GM19193 (cell line): ENCODE measurements at regions not wholly inside any gene's neighbourhood (a gene's known extent, or its start where the extent isn't known, plus 50 kb on each side); places are given as distances from the start of the nearest gene placed in this dataset.

Source experiments
- POLR2A ChIP-seq: IDR thresholded peaks from 4 replicates; pipeline ENCODE4 v1.6.1; 2011; ENCODE audit not compliant: insufficient read depth, insufficient read length; ENCODE audit errors: extremely low read depth

DNA sequence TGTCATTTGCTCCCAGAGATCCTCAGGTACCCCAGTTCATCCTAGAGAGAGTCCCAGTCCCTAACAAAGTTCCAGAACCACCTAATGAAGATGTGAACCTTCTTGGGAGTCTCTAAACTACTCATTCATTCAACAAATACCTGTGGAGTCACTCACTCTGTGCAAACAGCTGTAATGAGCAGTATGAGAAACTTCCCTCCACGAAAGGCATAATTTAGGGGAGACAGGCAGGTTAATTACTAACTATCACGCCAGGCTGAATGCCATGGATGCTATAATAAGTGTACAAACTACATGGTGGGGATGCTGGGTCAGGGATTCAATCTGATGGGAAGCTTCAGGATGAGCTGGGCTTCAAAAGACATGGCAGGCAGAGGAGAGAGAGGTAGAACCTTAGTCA is 70.1 kb upstream of the AFDN start:
- TF ChIP-seq POLR2A = no peak

DNA sequence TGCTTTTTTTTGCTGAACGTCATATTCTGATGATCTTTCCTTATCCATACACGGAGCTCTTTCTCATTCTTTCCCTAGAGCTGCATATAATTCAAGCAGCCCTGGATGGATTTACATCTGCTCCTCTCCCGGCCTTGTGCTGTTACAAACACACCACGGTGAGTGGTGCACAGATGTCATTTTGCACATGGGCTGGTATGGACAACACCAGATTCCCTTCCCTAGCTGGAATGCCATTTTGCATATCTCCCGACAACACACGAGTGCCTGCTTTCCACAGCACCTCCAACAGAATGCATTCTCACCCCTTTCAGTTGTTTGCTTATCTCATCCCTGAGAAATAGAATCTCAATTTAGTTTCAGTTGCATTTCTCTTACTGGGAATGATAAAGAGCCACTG is 69.5 kb upstream of the AFDN start:
- no peak for TF ChIP-seq POLR2A

- no peak for TF ChIP-seq POLR2A
These were observed 68.9 kb upstream of the AFDN start for GRCh38 chr6:167757821-167758220.

DNA sequence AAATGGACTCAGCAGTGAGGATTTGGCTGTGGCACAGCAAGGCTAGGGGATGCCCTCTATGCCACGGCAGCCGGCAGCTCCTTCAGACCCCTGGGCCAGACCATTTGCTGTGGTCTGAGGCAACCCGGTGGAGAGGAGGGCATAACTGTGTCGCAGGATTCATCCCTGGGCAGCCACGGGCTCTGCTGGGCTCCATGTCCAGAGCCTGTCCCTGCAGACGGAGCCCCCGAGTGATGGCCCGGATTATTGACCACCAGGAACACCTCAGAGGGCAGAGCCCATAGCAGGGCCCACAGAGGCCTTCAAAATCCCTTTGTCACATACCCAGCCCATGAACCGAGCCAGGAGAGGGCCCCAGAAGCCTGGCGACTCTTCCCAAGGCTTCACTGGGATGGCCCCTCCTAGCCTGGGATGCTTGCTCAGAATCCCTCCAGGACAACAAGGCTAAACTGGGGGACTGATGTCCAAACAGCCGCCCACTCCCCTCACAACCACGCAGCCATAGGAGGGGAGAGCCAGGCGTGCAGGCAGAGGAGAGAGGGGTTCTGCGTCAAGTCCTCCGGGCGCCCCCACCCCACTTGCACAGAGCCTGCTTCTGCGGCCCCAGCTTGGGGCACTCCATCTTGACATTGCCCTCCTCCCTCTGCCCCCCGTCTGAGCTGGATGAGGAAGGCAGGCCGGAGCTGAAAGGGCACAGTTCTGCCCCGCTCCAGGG is 68.2 kb upstream of the AFDN start:
- no peak for TF ChIP-seq POLR2A

DNA sequence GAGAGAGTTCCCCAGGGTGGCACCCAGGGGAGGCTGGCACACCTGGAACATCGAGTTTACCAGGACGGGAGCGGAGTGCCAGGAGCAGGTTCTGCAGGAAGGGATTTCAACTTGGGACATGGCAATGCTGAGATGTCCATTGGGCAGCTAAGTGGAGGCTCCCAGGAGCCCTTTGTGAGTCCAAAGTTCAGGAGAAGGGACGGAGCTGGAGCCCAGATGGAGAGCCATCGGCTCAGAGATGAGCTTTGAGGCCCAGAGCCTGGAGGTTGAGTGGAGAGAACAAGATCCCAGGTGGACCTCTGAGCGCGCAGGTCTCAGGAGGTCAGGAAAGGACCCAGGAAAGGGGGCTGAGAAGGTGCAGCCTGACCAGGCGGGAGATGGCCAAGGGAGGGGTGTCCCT is 67.5 kb upstream of the AFDN start:
- no peak for TF ChIP-seq POLR2A

- no peak for TF ChIP-seq POLR2A
These were observed 66.8 kb upstream of the AFDN start for GRCh38 chr6:167759912-167760311.

GRCh38 chr6:167760979-167761793 is 65.5 kb upstream of the AFDN start:
- no peak for TF ChIP-seq POLR2A

DNA sequence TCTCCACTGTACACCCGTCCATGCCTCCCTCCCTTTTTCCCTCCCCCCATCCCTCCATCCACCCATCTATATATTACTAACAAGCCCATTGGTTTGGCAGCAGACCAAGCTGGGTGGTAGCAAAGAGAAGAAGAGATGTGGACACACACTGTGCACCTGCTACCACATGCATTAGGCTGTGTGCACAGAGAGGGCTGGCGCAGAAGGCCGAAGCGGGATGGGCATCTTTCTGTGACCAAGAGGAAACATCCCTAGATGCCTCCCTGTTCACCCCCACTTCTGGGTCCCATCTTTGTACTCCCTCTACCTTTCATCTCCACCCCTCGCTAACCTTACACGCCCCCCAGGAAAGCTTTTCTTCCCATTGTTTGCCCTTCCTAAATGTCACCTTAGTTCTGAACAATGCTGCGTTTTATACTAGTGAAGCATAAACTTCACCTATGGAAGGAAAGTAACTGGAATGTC is 64.9 kb upstream of the AFDN start:
- no peak for TF ChIP-seq POLR2A

- TF ChIP-seq POLR2A = no peak
These were observed 64.3 kb upstream of the AFDN start for GRCh38 chr6:167762259-167762962.

DNA sequence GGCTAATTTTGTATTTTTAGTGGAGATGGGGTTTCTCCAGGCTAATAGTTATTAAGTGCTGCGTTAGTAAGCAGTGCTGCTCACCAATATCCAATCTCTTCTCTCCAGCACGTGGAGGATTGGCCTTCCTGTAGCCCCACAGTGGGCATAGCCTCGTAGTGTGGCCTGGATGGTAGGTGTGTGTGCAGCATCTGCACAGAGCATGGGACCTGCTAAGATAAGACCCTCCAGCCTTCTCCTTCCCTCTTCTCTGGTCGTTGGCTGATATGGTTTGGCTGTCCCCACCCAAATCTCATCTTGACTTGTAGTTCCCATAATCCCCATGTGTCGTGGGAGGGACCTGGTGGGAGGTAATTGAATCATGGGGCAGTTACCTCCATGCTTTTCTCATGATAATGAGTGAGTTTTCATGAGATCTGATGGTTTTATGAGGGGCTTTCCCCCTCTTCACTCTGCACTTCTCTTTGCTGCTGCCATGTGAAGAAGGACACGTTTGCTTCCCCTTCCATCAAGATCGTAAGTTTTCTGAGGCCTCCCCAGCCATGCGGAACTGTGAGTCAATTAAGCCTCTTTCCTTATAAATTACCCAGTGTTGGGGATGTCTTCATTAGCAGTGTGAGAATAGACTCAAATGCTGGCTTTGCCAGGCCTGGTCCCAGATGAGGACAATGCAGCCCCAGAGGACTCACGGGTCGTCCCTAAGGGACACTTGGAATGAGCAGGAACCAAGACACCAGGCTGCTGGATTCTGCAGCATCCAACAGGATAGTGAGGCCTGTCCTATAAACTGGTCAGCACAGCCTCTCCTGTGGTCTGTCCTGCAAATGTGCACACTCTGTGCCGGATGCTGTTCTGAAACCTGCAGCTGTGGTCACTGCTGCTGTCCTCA is 63.4 kb upstream of the AFDN start:
- TF ChIP-seq POLR2A = no peak

DNA sequence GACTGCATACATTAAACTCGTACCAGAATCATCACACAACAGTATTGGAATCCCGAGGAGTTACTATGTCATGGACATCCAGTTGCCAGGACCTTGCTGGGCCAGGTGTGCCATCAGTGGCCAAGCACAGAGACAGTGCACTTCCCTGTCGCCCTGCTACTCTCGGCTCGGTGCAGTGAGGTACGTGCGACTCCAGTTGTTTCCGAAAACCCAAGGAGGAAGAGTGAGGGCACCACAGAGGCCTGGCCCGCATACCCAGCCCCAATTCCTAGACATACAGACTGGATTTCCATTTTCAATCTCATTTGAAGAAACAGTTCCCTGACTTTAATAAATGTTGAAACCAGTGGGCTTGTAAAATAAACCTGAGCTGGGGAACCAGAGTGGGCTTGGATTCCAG is 62.5 kb upstream of the AFDN start:
- TF ChIP-seq POLR2A = no peak

- no peak for TF ChIP-seq POLR2A
These were observed 61.8 kb upstream of the AFDN start for GRCh38 chr6:167764713-167765479.

DNA sequence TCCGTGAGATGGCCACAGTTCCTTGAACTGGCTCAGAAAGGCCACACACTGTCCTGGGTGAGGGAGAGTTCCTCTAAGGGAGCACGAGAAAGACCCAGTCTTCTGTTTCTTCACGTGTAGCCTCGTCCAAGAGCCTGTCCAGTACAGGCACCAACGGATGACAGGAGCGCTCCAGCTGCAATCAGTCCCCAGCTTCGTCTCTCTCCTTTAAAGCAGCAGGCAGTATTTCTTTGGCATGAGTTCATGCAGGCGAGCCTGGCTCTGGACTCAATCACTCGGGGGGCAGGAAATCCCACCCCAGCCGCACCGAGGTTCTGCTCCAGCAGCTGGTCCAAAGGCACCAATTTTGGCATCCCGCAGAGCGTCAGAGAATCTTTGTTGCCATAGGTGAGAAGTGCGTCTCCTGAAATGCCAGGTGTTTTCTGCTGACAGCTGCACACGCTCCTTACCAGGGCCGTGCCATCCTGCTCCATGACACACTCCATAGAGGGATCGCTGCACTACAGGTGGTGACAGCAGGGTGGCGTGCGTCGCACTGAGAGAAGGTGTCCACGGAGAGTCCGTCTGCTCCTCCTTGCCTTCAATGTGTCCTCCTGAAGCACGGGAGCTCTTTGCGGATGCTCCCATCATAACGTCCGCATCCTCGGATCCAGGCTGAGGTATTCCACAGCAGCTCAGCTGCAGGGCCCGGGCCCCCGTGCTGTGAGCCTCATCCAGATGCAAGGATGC is 59.6 kb upstream of the AFDN start:
- no peak for TF ChIP-seq POLR2A
